ENCODE measurements at regions not wholly inside any gene's neighbourhood (a gene's known extent, or its start where the extent isn't known, plus 50 kb on each side); places are given as distances from the start of the nearest gene placed in this dataset.
A peak's percentile ranks its signal among the peaks of the same experiment; 100 is the strongest.

GRCh38 chr2:193467276-193467987, 1272.7 kb upstream of the TMEFF2 start:
- Histone ChIP-seq H2AFZ (ENCODE audit: low read length) (peak overlapping the region; percentile 39; the same call in 1 of the 2 replicates), H3K4me2 (ENCODE audit: insufficient read depth in 1 of 2, low read depth in 2 of 2, low read length in 2 of 2) (no peak overlapping the region)

More at GRCh38 chr2:193467276-193467987, 1272.7 kb upstream of the TMEFF2 start:
- Histone ChIP-seq H3K14ac (ENCODE audit: insufficient read length) (no peak overlapping the region), H2BK120ac (replicated peaks; ENCODE audit: low read depth, low read length) (no peak overlapping the region), H4K5ac (ENCODE audit: insufficient read length, low read depth, low read length) (no peak overlapping the region), H3K4ac (replicated peaks; ENCODE audit: insufficient read length, low read depth, low read length) (no peak overlapping the region), H4K20me1 (replicated peaks in 1 of 2; ENCODE audit: control insufficient read depth in 1 of 2, insufficient read depth in 2 of 2, low read length in 2 of 2) (no peaks in the 10 kb centered on the region), H3K23ac (ENCODE audit: insufficient read length) (no peak overlapping the region), H3K27me3 (replicated peaks in 1 of 4; ENCODE audit: control insufficient read depth in 3 of 4, extremely low read depth in 1 of 4, insufficient read depth in 3 of 4, low read length in 3 of 4) (no peaks in the 10 kb centered on the region), H4K91ac (replicated peaks; ENCODE audit: insufficient read length, low read length) (no peak overlapping the region), H2BK15ac (ENCODE audit: low read length) (no peak overlapping the region), H2AK5ac (ENCODE audit: low read depth, low read length) (no peak overlapping the region), H3K4me1 (replicated peaks in 1 of 4; ENCODE audit: control insufficient read depth in 3 of 4, insufficient read depth in 4 of 4, low read length in 3 of 4) (no peaks in the 10 kb centered on the region), H3K18ac (ENCODE audit: extremely low read depth, low read length) (no peak overlapping the region), H3K9me3 (ENCODE audit: insufficient read depth in 2 of 2, low read depth in 1 of 2, low read length in 1 of 2) (no peaks in the 10 kb centered on the region), H3K9ac (replicated peaks in 1 of 4; ENCODE audit: extremely low read depth in 1 of 4, low read depth in 3 of 4, low read length in 3 of 4) (no peak overlapping the region), H3K79me1 (ENCODE audit: low read depth, low read length) (no peaks in the 10 kb centered on the region), H2BK12ac (ENCODE audit: low read depth, low read length) (no peak overlapping the region), H4K8ac (ENCODE audit: extremely low read depth, insufficient read depth, low read length) (no peak overlapping the region), H3K79me2 (ENCODE audit: control insufficient read depth in 1 of 2, insufficient read depth in 2 of 2, low read length in 2 of 2) (no peaks in the 10 kb centered on the region), H3K4me3 (ENCODE audit: extremely low read depth in 1 of 4, insufficient read depth in 2 of 4, low read depth in 3 of 4, low read length in 4 of 4) (no peak overlapping the region), H3K36me3 (ENCODE audit: control insufficient read depth in 2 of 4, insufficient read depth in 4 of 4, low read length in 3 of 4) (no peaks in the 10 kb centered on the region), H2BK5ac (ENCODE audit: low read depth, low read length) (no peak overlapping the region), H3K56ac (replicated peaks; ENCODE audit: insufficient read length, low read depth, low read length) (no peak overlapping the region), H3K27ac (ENCODE audit: low read depth, low read length) (no peak overlapping the region), H3K23me2 (ENCODE audit: low read depth, low read length) (no peaks in the 10 kb centered on the region), H2BK20ac (ENCODE audit: low read length) (no peak overlapping the region)
- TF ChIP-seq CBX8 (IDR thresholded peaks at IDR 0.05; ENCODE audit: borderline replicate concordance, low read depth, low read length) (no peak), ATF2 (IDR thresholded peaks at IDR 0.05; ENCODE audit: low read length) (no peak), HDAC2 (IDR thresholded peaks at IDR 0.05; ENCODE audit: borderline replicate concordance in 1 of 2, low read depth in 2 of 2, low read length in 2 of 2) (no peak)
- DNase-seq (ENCODE audit: low read depth in 1 of 2, low spot score in 2 of 2), result no peak
- ChIA-PET CTCF (ENCODE audit: partially characterized antibody) (no interaction called here), POLR2A (ENCODE audit: partially characterized antibody) (no interaction called here)
- no peak for FAIRE-seq
